ENCODE measurements at regions not wholly inside any gene's neighbourhood (a gene's known extent, or its start where the extent isn't known, plus 50 kb on each side); places are given as distances from the start of the nearest gene placed in this dataset.

DNA sequence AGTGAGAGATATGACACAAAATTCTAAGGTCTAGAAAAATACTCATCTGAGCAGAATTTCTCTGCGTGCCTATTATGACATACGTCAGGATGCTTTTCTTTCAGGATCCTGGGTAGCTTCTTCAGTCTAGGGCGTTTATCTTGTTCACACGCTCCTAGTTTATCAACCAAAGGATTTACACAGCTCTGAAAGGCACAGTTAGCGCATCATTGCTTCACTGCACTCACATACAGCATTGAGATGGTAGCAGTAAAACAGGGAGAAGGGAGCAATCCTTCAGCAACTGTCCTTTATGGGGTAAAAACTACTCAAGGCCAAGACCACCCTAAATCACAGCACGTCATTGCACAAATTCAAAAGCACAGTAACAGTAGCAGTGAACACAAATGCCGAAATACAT, 222.8 kb downstream of the SUCLG1 start:
- TF ChIP-seq, protein P1, sequence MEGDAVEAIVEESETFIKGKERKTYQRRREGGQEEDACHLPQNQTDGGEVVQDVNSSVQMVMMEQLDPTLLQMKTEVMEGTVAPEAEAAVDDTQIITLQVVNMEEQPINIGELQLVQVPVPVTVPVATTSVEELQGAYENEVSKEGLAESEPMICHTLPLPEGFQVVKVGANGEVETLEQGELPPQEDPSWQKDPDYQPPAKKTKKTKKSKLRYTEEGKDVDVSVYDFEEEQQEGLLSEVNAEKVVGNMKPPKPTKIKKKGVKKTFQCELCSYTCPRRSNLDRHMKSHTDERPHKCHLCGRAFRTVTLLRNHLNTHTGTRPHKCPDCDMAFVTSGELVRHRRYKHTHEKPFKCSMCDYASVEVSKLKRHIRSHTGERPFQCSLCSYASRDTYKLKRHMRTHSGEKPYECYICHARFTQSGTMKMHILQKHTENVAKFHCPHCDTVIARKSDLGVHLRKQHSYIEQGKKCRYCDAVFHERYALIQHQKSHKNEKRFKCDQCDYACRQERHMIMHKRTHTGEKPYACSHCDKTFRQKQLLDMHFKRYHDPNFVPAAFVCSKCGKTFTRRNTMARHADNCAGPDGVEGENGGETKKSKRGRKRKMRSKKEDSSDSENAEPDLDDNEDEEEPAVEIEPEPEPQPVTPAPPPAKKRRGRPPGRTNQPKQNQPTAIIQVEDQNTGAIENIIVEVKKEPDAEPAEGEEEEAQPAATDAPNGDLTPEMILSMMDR (IDR thresholded peaks at IDR 0.05; ENCODE audit: poor library complexity) = no peak
- no peaks in the 10 kb centered on the region for H3K9me3 ChIP-seq (ENCODE audit: low read depth)

DNA sequence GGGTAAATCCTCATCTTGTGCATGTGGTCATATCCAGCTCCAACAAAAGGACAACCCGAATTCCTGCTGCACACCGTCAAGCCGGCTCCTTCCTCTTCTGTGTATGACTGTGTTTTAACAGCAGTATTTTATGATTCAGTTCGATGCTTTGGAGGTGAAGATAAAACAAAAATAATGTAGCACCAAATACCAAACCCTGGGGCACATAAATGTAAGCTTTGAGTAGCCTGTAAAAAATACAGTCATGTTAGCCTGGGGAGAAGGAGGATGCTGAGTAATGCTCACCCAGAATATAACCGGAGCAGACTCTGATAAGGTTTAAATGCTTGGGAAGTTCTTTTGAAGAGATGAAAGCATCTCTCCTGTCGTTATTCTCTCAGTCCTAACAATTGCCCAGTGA, 225.0 kb downstream of the SUCLG1 start:
- no peaks in the 10 kb centered on the region for H3K9me2 ChIP-seq (replicated peaks; ENCODE audit: insufficient read depth)
- no peak overlapping the region for H3K4me2 ChIP-seq
- 59% methylated on average over 6 of the region's 6 CpGs for WGBS (ENCODE audit: low lambda C conversion rate, missing lambda C conversion rate)
- no peaks in the 10 kb centered on the region for H3K27me3 ChIP-seq
- no peaks in the 10 kb centered on the region for H3K36me3 ChIP-seq (replicated peaks; ENCODE audit: insufficient read depth, low read depth)
- no peak for DNase-seq (ENCODE audit: low spot score)
- H4K20me1 ChIP-seq (ENCODE audit: insufficient read depth, poor library complexity, severe bottlenecking) = no peaks in the 10 kb centered on the region
- H3K4me3 ChIP-seq = no peak overlapping the region
- TF ChIP-seq, protein P1 (IDR thresholded peaks at IDR 0.05; ENCODE audit: poor library complexity) = no peak
- TF ChIP-seq EZH2phosphoT487 (IDR thresholded peaks at IDR 0.05; ENCODE audit: low read depth, severe bottlenecking, unreplicated experiment) = no peak
- TF ChIP-seq EZH2 (IDR thresholded peaks at IDR 0.05; ENCODE audit: borderline replicate concordance) = no peak
- H2AFZ ChIP-seq = no peak overlapping the region
- H3K27ac ChIP-seq = no peak overlapping the region
- H3K4me1 ChIP-seq (ENCODE audit: insufficient read depth) = no peaks in the 10 kb centered on the region
- no peaks in the 10 kb centered on the region for H3K79me2 ChIP-seq
- H3K9me3 ChIP-seq (ENCODE audit: low read depth) = no peaks in the 10 kb centered on the region

More for the DNA sequence above, 222.8 kb downstream of the SUCLG1 start:
- H3K9me2 ChIP-seq (replicated peaks; ENCODE audit: insufficient read depth) = no peaks in the 10 kb centered on the region
- H3K27me3 ChIP-seq = no peaks in the 10 kb centered on the region
- WGBS (ENCODE audit: low lambda C conversion rate, missing lambda C conversion rate) = 88% methylated on average over 7 of the region's 7 CpGs
- H4K20me1 ChIP-seq (ENCODE audit: insufficient read depth, poor library complexity, severe bottlenecking) = no peaks in the 10 kb centered on the region
- no peak overlapping the region for H3K4me3 ChIP-seq
- H3K79me2 ChIP-seq = no peaks in the 10 kb centered on the region
- H3K4me1 ChIP-seq (ENCODE audit: insufficient read depth) = no peaks in the 10 kb centered on the region
- no peak overlapping the region for H2AFZ ChIP-seq
- no peak overlapping the region for H3K27ac ChIP-seq
- no peak for DNase-seq (ENCODE audit: low spot score)
- H3K36me3 ChIP-seq (replicated peaks; ENCODE audit: insufficient read depth, low read depth) = no peaks in the 10 kb centered on the region
- no peak overlapping the region for H3K4me2 ChIP-seq

DNA sequence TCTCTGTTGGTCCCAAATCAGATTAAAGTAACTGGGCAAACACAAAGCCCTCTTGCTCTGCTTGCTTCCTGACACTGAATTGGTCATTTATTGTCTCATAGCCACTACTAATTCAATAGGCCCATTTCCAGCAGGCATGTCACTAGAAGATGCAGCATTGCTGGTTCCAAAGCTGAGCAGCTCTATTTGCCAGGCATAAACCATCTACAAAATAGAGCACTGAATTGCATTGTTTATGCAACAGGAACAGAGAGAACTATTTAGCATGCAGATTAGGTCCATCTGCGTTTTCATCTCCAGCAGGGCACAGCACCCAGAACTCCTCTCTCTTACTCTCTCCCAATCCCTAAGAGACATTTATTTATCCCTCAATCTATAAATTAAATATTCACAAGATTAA, 227.6 kb downstream of the SUCLG1 start:
- Histone ChIP-seq H4K20me1 (ENCODE audit: insufficient read depth, poor library complexity, severe bottlenecking) (no peaks in the 10 kb centered on the region), H3K4me3 (no peak overlapping the region), H3K4me2 (no peak overlapping the region), H2AFZ (no peak overlapping the region), H3K27me3 (no peaks in the 10 kb centered on the region), H3K4me1 (ENCODE audit: insufficient read depth) (no peaks in the 10 kb centered on the region), H3K27ac (no peak overlapping the region), H3K36me3 (replicated peaks; ENCODE audit: insufficient read depth, low read depth) (no peaks in the 10 kb centered on the region), H3K79me2 (no peaks in the 10 kb centered on the region), H3K9me3 (ENCODE audit: low read depth) (no peaks in the 10 kb centered on the region), H3K9me2 (replicated peaks; ENCODE audit: insufficient read depth) (no peaks in the 10 kb centered on the region)
- DNase-seq (ENCODE audit: low spot score) = no peak
- 82% methylated on average over 1 of the region's 1 CpG for WGBS (ENCODE audit: low lambda C conversion rate, missing lambda C conversion rate)
- TF ChIP-seq, protein P1 (IDR thresholded peaks at IDR 0.05; ENCODE audit: poor library complexity) = no peak
- TF ChIP-seq EZH2phosphoT487 (IDR thresholded peaks at IDR 0.05; ENCODE audit: low read depth, severe bottlenecking, unreplicated experiment) (no peak), EZH2 (IDR thresholded peaks at IDR 0.05; ENCODE audit: borderline replicate concordance) (no peak)

DNA sequence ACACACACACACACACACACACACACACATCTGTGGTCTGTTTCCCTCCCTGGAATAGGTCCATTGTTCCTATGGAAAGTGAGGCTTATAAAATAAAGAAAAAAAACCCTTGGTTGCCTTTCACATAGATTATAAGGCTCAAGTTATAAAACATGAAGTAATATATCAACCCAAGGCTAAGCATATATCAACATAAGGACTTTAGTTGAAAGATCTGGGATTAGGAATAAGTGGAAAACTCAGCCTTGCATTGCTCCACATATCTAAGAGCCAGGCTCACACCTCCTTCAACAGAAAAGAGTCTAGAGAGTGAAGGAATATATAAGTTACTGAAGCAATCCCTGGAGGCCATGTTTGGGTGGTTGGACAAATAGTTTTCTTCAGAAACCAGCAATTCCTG, 235.0 kb downstream of the SUCLG1 start:
- Histone ChIP-seq H3K27me3 (no peaks in the 10 kb centered on the region), H3K27ac (no peak overlapping the region), H3K4me2 (no peak overlapping the region), H3K4me3 (no peak overlapping the region), H3K36me3 (replicated peaks; ENCODE audit: insufficient read depth, low read depth) (no peaks in the 10 kb centered on the region), H3K79me2 (no peaks in the 10 kb centered on the region), H3K9me3 (ENCODE audit: low read depth) (no peaks in the 10 kb centered on the region), H2AFZ (no peak overlapping the region), H3K4me1 (ENCODE audit: insufficient read depth) (no peaks in the 10 kb centered on the region), H4K20me1 (ENCODE audit: insufficient read depth, poor library complexity, severe bottlenecking) (no peaks in the 10 kb centered on the region), H3K9me2 (replicated peaks; ENCODE audit: insufficient read depth) (no peaks in the 10 kb centered on the region)
- TF ChIP-seq EZH2 (IDR thresholded peaks at IDR 0.05; ENCODE audit: borderline replicate concordance) (no peak), EZH2phosphoT487 (IDR thresholded peaks at IDR 0.05; ENCODE audit: low read depth, severe bottlenecking, unreplicated experiment) (no peak)
- TF ChIP-seq, protein P1 (IDR thresholded peaks at IDR 0.05; ENCODE audit: poor library complexity) = no peak
- DNase-seq (ENCODE audit: low spot score) = no peak
